Epithelial cell of prostate (primary cell): ENCODE measurements at regions not wholly inside any gene's neighbourhood (a gene's known extent, or its start where the extent isn't known, plus 50 kb on each side); places are given as distances from the start of the nearest gene placed in this dataset.

Source experiments
- DNase-seq: peaks from one replicate; pipeline ENCODE4 v3.0.0-alpha.2; 2011; ENCODE audit warnings: low read depth, low spot score
- H3K27ac ChIP-seq: fragments of 450-650 bp; 2 replicates; pipeline ENCODE4 v1.5.1; 2017; ENCODE audit warnings: mild to moderate bottlenecking

- H3K27ac ChIP-seq: no peak overlapping the region
- DNase-seq: no peak
Measured at GRCh38 chr5:15233566-15233965, 266.4 kb upstream of the FBXL7 start.

DNA sequence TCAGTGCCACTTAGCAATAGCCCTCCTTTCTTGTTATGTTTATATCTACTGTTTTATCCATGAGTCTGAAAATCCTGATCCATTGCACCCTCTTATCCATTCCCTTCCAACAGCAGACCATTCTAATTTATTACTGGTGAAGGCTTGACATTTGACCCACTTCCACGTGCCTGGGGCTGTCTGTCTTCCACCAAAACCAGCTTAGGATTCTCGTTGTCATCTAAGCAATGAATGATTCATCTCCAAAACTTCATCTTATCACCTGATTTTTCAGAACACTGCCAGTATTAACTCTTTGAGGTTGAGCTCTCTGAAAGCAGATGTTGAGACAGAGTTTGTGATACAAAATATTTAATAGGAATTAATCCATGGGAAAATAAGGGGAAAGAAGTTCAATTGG is 277.8 kb upstream of the FBXL7 start:
- H3K27ac ChIP-seq: no peak overlapping the region
- no peak for DNase-seq

GRCh38 chr5:15220642-15221173 is 279.3 kb upstream of the FBXL7 start:
- no peak for DNase-seq
- no peak overlapping the region for H3K27ac ChIP-seq

- no peak overlapping the region for H3K27ac ChIP-seq
- DNase-seq: no peak
Measured at GRCh38 chr5:15215056-15215455, 284.9 kb upstream of the FBXL7 start.

- no peak overlapping the region for H3K27ac ChIP-seq
- no peak for DNase-seq
Measured at GRCh38 chr5:15214010-15214409, 286.0 kb upstream of the FBXL7 start.

DNA sequence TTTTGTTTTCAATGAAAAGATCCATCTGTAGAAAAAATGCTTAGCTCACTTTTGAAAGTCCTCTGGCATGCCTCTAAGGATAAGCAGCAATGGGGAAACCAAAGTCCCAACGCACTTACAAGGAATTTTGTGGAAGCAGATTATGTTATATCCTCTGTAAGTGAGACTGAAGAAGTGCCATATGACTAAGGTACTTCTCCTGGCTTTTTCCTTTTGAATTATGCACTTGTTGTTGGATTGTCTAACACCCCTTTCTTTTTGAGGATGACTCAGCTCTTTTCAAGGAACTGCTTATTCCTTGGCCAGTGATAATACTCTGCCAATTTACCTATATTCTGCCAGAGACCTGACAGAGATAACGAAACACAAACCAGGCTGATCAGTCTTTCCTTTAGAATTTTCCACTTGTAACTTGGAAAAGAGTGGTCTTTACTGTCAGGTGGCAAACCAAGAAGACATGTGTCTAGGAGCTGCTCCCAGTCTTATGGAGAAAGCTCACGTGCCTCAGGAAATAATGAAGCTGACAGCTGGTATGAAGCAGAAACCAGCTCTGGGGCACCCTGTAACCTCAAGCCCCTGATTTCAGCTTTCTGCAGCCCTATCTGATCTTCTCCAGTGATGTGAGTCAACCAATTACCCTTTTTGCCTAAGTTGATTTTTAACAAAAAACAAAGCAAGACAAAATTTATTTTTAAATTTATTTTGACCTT is 290.8 kb upstream of the FBXL7 start:
- DNase-seq: no peak
- no peak overlapping the region for H3K27ac ChIP-seq

DNA sequence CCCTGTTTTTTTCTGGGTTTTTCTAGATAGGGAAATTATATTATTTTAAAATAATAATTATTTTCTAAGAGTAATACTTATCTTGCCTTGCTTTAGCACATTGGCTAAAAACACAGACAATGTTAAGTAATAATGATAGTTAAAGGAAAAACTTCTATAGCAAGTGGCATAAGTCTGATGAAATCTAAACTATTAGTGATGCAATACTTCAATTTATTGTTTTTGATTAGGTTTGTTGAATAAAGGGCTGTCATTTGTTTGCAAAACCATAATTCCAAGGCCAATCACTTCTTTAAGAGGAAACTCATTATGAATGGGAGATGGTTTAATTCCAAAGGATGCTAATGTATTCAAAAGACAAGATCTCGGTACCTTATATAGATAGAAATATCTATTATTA is 293.8 kb upstream of the FBXL7 start:
- H3K27ac ChIP-seq: no peak overlapping the region

GRCh38 chr5:15203376-15203775 is 296.6 kb upstream of the FBXL7 start:
- DNase-seq: no peak
- H3K27ac ChIP-seq: no peak overlapping the region

More for the DNA sequence above, 293.8 kb upstream of the FBXL7 start:
- DNase-seq: no peak

DNA sequence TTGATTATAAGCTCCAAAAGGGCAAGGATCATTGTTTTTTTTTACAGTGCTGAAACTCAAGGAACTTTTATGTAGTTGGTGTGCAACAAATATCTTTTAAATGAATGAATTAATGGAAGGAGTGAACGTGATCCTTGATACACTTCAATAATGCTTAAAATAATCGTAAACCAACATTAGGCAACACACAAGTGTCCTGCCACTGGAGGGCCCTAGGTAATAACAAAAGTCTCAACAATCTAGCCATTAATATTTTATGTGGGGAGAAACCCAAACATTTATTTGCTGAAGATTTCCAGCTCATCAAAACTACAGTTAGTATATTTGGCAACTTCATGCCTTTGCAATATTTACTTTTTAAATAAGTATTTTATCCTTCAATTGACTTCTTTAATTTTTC is 309.0 kb upstream of the FBXL7 start:
- DNase-seq: no peak

DNA sequence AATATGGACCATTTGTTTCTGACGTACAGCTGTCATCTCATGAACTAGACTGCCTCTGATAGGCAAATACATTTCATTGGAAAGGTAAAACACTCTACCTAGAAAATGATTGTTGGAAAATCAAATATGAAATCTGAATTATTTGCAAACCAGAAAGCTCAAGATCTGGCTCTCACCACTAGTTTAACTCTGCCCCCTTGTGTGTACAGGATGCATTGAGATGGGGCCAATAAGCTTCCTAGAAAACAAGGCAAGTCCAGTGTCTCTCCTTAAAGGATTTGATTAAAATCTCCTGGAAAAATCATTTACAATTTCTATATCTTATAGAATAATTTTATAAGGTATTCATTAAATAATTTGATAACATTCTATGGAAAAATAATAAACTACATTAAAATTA is 311.9 kb upstream of the ANKH start:
- no peak for DNase-seq
- no peak overlapping the region for H3K27ac ChIP-seq

More for the DNA sequence above, 309.0 kb upstream of the FBXL7 start:
- no peak overlapping the region for H3K27ac ChIP-seq

- H3K27ac ChIP-seq: no peak overlapping the region
- no peak for DNase-seq
Measured at GRCh38 chr5:15170173-15170572, 298.6 kb upstream of the ANKH start.

DNA sequence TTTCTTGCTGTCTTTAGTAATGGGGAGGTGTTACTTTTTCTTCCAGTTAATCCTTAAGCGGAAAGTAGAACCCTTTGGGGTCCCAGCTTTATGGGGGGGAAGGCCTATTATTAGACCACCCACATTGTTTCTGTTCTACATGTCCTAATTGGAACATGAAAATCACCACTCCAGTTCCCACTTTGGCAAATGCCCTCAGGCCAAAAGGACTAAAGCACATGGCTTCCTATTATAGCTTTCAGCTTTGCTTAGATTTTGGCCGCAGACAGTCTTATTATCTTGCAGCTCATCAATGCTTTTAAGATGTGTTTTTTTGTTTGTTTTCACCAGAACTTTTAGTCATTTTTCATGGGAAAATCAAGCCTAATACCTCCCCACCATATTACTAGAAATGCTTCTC is 296.8 kb upstream of the ANKH start:
- no peak for DNase-seq
- H3K27ac ChIP-seq: no peak overlapping the region

DNA sequence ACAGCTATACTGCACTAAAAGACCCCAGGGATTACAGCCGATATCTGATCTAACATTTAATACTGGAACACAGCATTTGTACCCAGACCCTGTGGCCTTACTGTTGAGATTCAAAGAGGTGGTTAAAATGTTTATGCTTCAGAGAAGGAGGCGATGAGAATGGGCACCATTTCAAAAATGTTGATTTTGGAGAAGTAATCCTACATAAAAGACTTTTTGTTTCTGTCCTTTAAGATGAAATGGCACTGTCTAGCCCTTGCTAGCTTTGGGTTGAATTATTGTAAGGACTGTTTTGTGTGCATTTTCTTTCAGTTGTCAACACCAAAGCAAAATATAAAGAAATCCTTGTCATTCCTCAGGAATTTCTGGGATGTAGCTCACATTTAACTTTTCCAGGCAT is 288.5 kb upstream of the ANKH start:
- no peak for DNase-seq
- no peak overlapping the region for H3K27ac ChIP-seq

- no peak overlapping the region for H3K27ac ChIP-seq
Measured at GRCh38 chr5:15159606-15160005, 288.0 kb upstream of the ANKH start.

GRCh38 chr5:15142458-15142857 is 270.9 kb upstream of the ANKH start:
- no peak overlapping the region for H3K27ac ChIP-seq
- no peak for DNase-seq

More at GRCh38 chr5:15159606-15160005, 288.0 kb upstream of the ANKH start:
- DNase-seq: no peak

DNA sequence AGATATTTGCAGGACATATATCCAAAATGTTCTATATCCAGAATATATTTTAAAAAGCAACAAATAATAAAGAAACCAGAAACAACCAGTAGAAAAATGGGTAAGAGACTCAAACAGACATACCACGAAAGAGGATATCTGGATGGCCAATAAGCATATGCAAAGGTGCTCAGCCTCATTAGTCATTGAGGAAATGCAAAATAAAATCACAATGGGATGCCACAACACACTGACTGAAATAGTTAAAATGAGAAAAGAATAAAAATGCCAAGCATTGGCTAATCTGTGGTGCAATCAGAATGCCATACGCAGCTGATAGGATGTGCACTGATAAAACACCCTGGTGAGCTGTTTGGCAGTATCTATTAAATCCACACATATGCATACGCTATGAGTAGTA is 265.8 kb upstream of the ANKH start:
- H3K27ac ChIP-seq: no peak overlapping the region
- DNase-seq: no peak

DNA sequence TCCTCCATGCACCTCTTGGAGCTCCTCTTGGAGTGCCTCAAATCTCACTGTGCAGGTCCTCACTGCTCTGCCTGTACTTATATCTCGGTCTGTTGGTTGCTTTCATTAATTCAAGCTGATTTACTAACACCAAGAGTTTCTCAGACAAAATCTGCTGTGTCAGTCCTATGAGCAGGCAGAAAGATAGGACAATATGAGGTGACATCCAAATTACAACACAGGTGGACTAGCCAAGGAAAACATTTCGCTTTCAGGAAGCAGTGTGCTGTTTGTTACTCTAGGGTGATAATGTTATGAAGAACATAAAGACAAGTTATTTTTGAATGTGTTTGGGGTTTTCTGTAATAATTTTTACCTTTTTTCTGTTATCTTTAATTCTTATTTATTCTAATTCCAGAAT is 264.1 kb upstream of the ANKH start:
- DNase-seq: no peak
- no peak overlapping the region for H3K27ac ChIP-seq

DNA sequence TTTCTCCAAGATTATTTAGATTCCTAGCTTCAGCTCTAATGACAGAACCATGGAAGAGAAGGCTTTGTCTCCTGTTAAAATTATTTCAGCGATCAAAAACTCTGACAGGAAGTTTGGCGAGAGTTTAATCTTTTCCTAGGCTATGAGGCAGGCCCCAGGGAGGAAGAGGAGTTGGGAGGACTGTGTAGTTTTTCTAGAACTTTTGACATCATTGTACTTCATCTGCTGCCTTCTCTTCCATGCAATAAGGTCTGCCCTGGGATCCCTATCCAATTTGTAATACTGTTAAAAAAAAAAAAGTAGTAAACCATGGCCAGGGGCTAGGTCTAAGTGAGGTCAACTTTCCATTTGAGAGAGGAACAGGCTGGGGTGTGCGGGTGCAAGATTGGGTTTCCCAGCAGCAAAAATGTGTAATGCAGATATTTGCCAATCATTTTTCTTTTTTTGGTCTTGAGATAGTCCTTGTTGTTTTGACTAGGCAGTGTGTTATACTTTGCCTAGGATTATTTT is 261.9 kb upstream of the ANKH start:
- H3K27ac ChIP-seq: no peak overlapping the region
- no peak for DNase-seq

DNA sequence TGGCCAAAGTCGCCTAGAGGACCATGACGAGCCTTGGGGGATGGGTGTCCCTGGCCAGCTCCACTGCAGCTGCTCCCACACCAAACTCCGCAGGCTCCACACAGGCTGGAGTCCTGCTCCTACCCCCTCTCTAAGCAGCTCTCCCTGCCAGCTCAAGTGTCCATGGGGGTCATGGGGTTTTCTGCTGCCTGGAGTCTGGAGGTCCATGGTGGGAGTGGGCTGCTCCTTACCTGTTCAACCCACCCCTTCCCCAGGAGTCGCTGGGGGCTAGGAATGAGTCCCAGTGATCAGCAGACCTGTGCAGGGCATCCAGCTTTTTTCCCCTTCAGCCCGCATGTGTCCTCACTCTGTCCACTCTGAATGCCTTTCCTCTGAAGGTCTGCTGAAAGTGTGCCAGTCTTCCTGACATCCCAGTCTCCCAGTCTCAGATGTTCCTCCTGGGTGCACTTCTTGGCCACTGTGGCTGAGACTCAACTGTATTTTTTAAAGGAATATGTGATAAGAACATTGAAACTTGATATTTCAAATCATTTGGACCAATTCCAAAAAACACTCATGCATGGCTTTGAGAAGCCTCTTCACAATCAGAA is 261.3 kb upstream of the ANKH start:
- DNase-seq: no peak
- H3K27ac ChIP-seq: no peak overlapping the region

GRCh38 chr5:15131909-15132308 is 260.3 kb upstream of the ANKH start:
- no peak overlapping the region for H3K27ac ChIP-seq
- no peak for DNase-seq

- no peak for DNase-seq
Measured at GRCh38 chr5:15124871-15125568, 253.4 kb upstream of the ANKH start.

More at GRCh38 chr5:15124871-15125568, 253.4 kb upstream of the ANKH start:
- H3K27ac ChIP-seq: no peak overlapping the region
